PC-9 (cell line): ENCODE measurements at regions not wholly inside any gene's neighbourhood (a gene's known extent, or its start where the extent isn't known, plus 50 kb on each side); places are given as distances from the start of the nearest gene placed in this dataset.

Source experiments
- BruUV-seq: library from RNA; stranded (reverse); fragments of 400-500 nt; replicated peaks from 2 replicates; lab custom pipeline; 2021; lab: Mats Ljungman, UMichigan
- CTCF ChIA-PET: fragments of 300-600 bp; sonication (Branson Sonifier 250); formaldehyde crosslinking; loops from one replicate; lab custom pipeline; 2022; ENCODE audit warnings: antibody characterized with exemption; lab: Charles Lee
- POLR2A ChIA-PET: fragments of 300-600 bp; sonication (Branson Sonifier 250); formaldehyde crosslinking; loops from one replicate; lab custom pipeline; 2022; ENCODE audit warnings: antibody characterized with exemption; ENCODE audit not compliant: unreplicated experiment; lab: Charles Lee
- DNase-seq, 2 experiments: peaks; one replicate each; pipeline versions ENCODE4 v3.0.0 to v3.0.0-alpha.2; 2015 to 2022; ENCODE audit warnings: mixed read lengths in 1 of 2
- H2AFZ ChIP-seq: fragments of 200-600 bp; sonication (generic); 2 replicates; pipeline ENCODE4 v1.8.1; 2017; ENCODE audit warnings: antibody characterized with exemption
- H3F3A ChIP-seq: fragments of 200-600 bp; sonication (generic); 2 replicates; pipeline ENCODE4 v1.8.1; 2017; ENCODE audit warnings: antibody characterized with exemption, mild to moderate bottlenecking, low read depth; ENCODE audit not compliant: insufficient read depth
- H3K27ac ChIP-seq: fragments of 200-600 bp; sonication (generic); 2 replicates; pipeline ENCODE4 v1.6.1; 2016; ENCODE audit warnings: mixed run types
- H3K27me3 ChIP-seq: fragments of 200-600 bp; sonication (generic); 2 replicates; pipeline ENCODE4 v1.6.1; 2016; ENCODE audit warnings: low read depth, mixed run types; ENCODE audit not compliant: insufficient read depth
- H3K36me3 ChIP-seq: fragments of 200-600 bp; sonication (generic); 2 replicates; pipeline ENCODE4 v1.6.1; 2016; ENCODE audit warnings: low read depth, mixed run types
- H3K4me1 ChIP-seq: fragments of 200-600 bp; sonication (generic); replicated peaks from 2 replicates; pipeline ENCODE4 v1.6.1; 2016; ENCODE audit warnings: mixed run types; ENCODE audit not compliant: insufficient read depth
- H3K4me2 ChIP-seq: fragments of 200-600 bp; sonication (generic); 2 replicates; pipeline ENCODE4 v1.6.1; 2017; ENCODE audit warnings: mixed run types
- H3K4me3 ChIP-seq: fragments of 200-600 bp; sonication (generic); 2 replicates; pipeline ENCODE4 v1.6.1; 2016; ENCODE audit warnings: mixed run types
- H3K79me2 ChIP-seq: fragments of 200-600 bp; sonication (generic); 2 replicates; pipeline ENCODE4 v1.6.1; 2017; ENCODE audit warnings: low read depth, mixed run types
- H3K9me2 ChIP-seq: fragments of 200-600 bp; sonication (generic); 2 replicates; pipeline ENCODE4 v1.8.1; 2017; ENCODE audit warnings: mild to moderate bottlenecking; ENCODE audit not compliant: insufficient read depth
- H3K9me3 ChIP-seq: fragments of 200-600 bp; sonication (generic); 2 replicates; pipeline ENCODE4 v1.8.1; 2016; ENCODE audit warnings: low read depth; ENCODE audit not compliant: insufficient read depth
- H4K20me1 ChIP-seq: fragments of 200-600 bp; sonication (generic); 2 replicates; pipeline ENCODE4 v1.8.1; 2017; ENCODE audit not compliant: insufficient read depth
- CTCF ChIP-seq: fragments of 200-600 bp; sonication (generic); conservative IDR thresholded peaks from 2 replicates; pipeline ENCODE4 v1.6.1; 2017; ENCODE audit warnings: mixed run types, antibody characterized with exemption, mild to moderate bottlenecking, moderate library complexity
- EZH2 ChIP-seq: fragments of 200-600 bp; sonication (generic); IDR thresholded peaks from 2 replicates; pipeline ENCODE4 v1.8.0; 2017; ENCODE audit warnings: antibody characterized with exemption, low read depth
- intact Hi-C: fragments of 100-400 bp; cut with micrococcal nuclease; formaldehyde crosslinking; loops from one replicate; pipeline ENCODE4 v1.10.0; 2022; ENCODE audit not compliant: unreplicated experiment

- Histone ChIP-seq H3K27me3 (no peaks in the 10 kb centered on the region), H3K79me2 (no peaks in the 10 kb centered on the region), H3K36me3 (no peaks in the 10 kb centered on the region), H3K27ac (no peak overlapping the region), H3K9me3 (no peaks in the 10 kb centered on the region; the same call in none of the 2 replicates), H3K9me2 (no peaks in the 10 kb centered on the region), H3F3A (no peaks in the 10 kb centered on the region), H3K4me3 (no peak overlapping the region), H4K20me1 (no peaks in the 10 kb centered on the region), H3K4me1 (no peaks in the 10 kb centered on the region), H3K4me2 (no peak overlapping the region), H2AFZ (no peak overlapping the region)
- no peak for DNase-seq
- BruUV-seq = no TSS peak
- ChIA-PET CTCF (no interaction called here), POLR2A (interaction anchor here (0.6 kb wide), 1 partner anchor 360 kb away, joined by 3 read pairs; no protein-coding TSS in a partner anchor)
- TF ChIP-seq EZH2 (no peak), CTCF (no peak)
- intact Hi-C loops = no loop called here
Measured at GRCh38 chr2:220051716-220052115, 424.3 kb downstream of the SLC4A3 start.

- H3K9me3 ChIP-seq = no peaks in the 10 kb centered on the region; the same call in none of the 2 replicates
- H3K27ac ChIP-seq = no peak overlapping the region
- no peak overlapping the region for H2AFZ ChIP-seq
- no peak overlapping the region for H3K4me2 ChIP-seq
- no peaks in the 10 kb centered on the region for H3F3A ChIP-seq
- BruUV-seq = no TSS peak
- ChIA-PET POLR2A (no interaction called here), CTCF (no interaction called here)
- H3K79me2 ChIP-seq = no peaks in the 10 kb centered on the region
- H4K20me1 ChIP-seq = no peaks in the 10 kb centered on the region
- no peaks in the 10 kb centered on the region for H3K9me2 ChIP-seq
- H3K4me3 ChIP-seq = no peak overlapping the region
- DNase-seq = no peak
- no peaks in the 10 kb centered on the region for H3K27me3 ChIP-seq
- TF ChIP-seq EZH2 (no peak), CTCF (peak; percentile 48)
- H3K4me1 ChIP-seq = no peaks in the 10 kb centered on the region
- intact Hi-C loops = no loop called here
- H3K36me3 ChIP-seq = no peaks in the 10 kb centered on the region
Measured at GRCh38 chr2:220053919-220054318, 426.5 kb downstream of the SLC4A3 start.

GRCh38 chr2:220057391-220057790 is 430.0 kb downstream of the SLC4A3 start:
- ChIA-PET CTCF (no interaction called here), POLR2A (no interaction called here)
- H3K36me3 ChIP-seq = no peaks in the 10 kb centered on the region
- TF ChIP-seq EZH2 (no peak), CTCF (no peak)
- H3K9me3 ChIP-seq = no peaks in the 10 kb centered on the region; the same call in none of the 2 replicates
- no peak overlapping the region for H3K27ac ChIP-seq
- H3K4me1 ChIP-seq = no peaks in the 10 kb centered on the region
- intact Hi-C loops = no loop called here
- DNase-seq = no peak
- no peaks in the 10 kb centered on the region for H3K27me3 ChIP-seq
- no peak overlapping the region for H2AFZ ChIP-seq
- H3K9me2 ChIP-seq = no peaks in the 10 kb centered on the region
- H3K4me2 ChIP-seq = no peak overlapping the region
- no peak overlapping the region for H3K4me3 ChIP-seq
- no peaks in the 10 kb centered on the region for H3F3A ChIP-seq
- H3K79me2 ChIP-seq = no peaks in the 10 kb centered on the region
- H4K20me1 ChIP-seq = no peaks in the 10 kb centered on the region
- no TSS peak for BruUV-seq
